GM23338 (cell line): ENCODE measurements at regions not wholly inside any gene's neighbourhood (a gene's known extent, or its start where the extent isn't known, plus 50 kb on each side); places are given as distances from the start of the nearest gene placed in this dataset.

Experiments used
- ATAC-seq: fragments of 200-7000 bp; cut with Tn5 transposase; 3 replicates; pipeline ENCODE4 v1.9.1; 2020
- DNase-seq: peaks from one replicate; pipeline ENCODE4 v3.0.0-alpha.2; 2015; ENCODE audit warnings: low spot score
- H2AFZ ChIP-seq: fragments of 200-600 bp; sonication (generic); 2 replicates; pipeline ENCODE4 v1.8.0; 2016; ENCODE audit warnings: antibody characterized with exemption, mild to moderate bottlenecking, moderate library complexity
- H3F3A ChIP-seq: fragments of 200-600 bp; sonication (generic); replicated peaks from 2 replicates; pipeline ENCODE4 v1.8.0; 2017; ENCODE audit warnings: antibody characterized with exemption, mixed run types, low read depth
- H3K27ac ChIP-seq: fragments of 200-600 bp; sonication (generic); 2 replicates; pipeline ENCODE4 v1.6.1; 2016; ENCODE audit warnings: low read depth
- H3K27me3 ChIP-seq: fragments of 200-600 bp; sonication (generic); 2 replicates; pipeline ENCODE4 v1.8.0; 2016; ENCODE audit warnings: mild to moderate bottlenecking, mixed run types, moderate library complexity; ENCODE audit not compliant: insufficient read depth
- H3K36me3 ChIP-seq: fragments of 200-600 bp; sonication (generic); 2 replicates; pipeline ENCODE4 v1.8.0; 2016; ENCODE audit warnings: mild to moderate bottlenecking; ENCODE audit not compliant: insufficient read depth
- H3K4me1 ChIP-seq: fragments of 200-600 bp; sonication (generic); 2 replicates; pipeline ENCODE4 v1.8.0; 2016; ENCODE audit warnings: mild to moderate bottlenecking, moderate library complexity; ENCODE audit not compliant: insufficient read depth
- H3K4me2 ChIP-seq: fragments of 200-600 bp; sonication (generic); 2 replicates; pipeline ENCODE4 v1.7.1; 2017; ENCODE audit warnings: mixed run types
- H3K4me3 ChIP-seq: fragments of 200-600 bp; sonication (generic); 2 replicates; pipeline ENCODE4 v1.6.1; 2016; ENCODE audit warnings: mixed run types
- H3K79me2 ChIP-seq: fragments of 200-600 bp; sonication (generic); replicated peaks from 2 replicates; pipeline ENCODE4 v1.8.0; 2017; ENCODE audit warnings: mild to moderate bottlenecking; ENCODE audit not compliant: insufficient read depth
- H3K9me2 ChIP-seq: fragments of 200-600 bp; sonication (generic); 2 replicates; pipeline ENCODE4 v1.8.0; 2017; ENCODE audit not compliant: insufficient read depth
- H4K20me1 ChIP-seq: fragments of 200-600 bp; sonication (generic); replicated peaks from 2 replicates; pipeline ENCODE4 v1.8.0; 2017; ENCODE audit warnings: mild to moderate bottlenecking; ENCODE audit not compliant: insufficient read depth
- H3K27ac Mint-ChIP-seq: 2 replicates; pipeline ENCODE4 v1.8.0; 2020; ENCODE audit warnings: inconsistent platforms, mild to moderate bottlenecking, moderate library complexity, mixed read lengths
- H3K27me3 Mint-ChIP-seq: 3 replicates; pipeline ENCODE4 v1.8.0; 2022; ENCODE audit warnings: low read depth, mild to moderate bottlenecking, moderate library complexity, mixed read lengths, inconsistent platforms; ENCODE audit not compliant: insufficient read depth, poor library complexity
- H3K36me3 Mint-ChIP-seq: 3 replicates; pipeline ENCODE4 v1.8.0; 2021; ENCODE audit warnings: low read depth, mild to moderate bottlenecking, inconsistent platforms, moderate library complexity, mixed read lengths
- H3K4me1 Mint-ChIP-seq: 3 replicates; pipeline ENCODE4 v1.8.0; 2020; ENCODE audit warnings: mild to moderate bottlenecking, inconsistent platforms, mixed read lengths
- H3K4me3 Mint-ChIP-seq: 3 replicates; pipeline ENCODE4 v1.8.0; 2021; ENCODE audit warnings: moderate library complexity, mild to moderate bottlenecking, inconsistent platforms, mixed read lengths
- H3K9me3 Mint-ChIP-seq: 3 replicates; pipeline ENCODE4 v1.8.0; 2020; ENCODE audit warnings: moderate library complexity, mild to moderate bottlenecking, inconsistent platforms, mixed read lengths
- JUNB ChIP-seq: IDR thresholded peaks from one replicate; pipeline ENCODE4 v1.6.1; 2016; ENCODE audit warnings: antibody characterized with exemption; ENCODE audit not compliant: unreplicated experiment
- NANOG ChIP-seq: IDR thresholded peaks from 2 replicates; pipeline ENCODE4 v1.6.1; 2016; ENCODE audit warnings: antibody characterized with exemption, borderline replicate concordance
- POLR2AphosphoS5 ChIP-seq: IDR thresholded peaks from 2 replicates; pipeline ENCODE4 v1.6.1; 2016; ENCODE audit warnings: antibody characterized with exemption, low read depth
- STAT1 ChIP-seq: IDR thresholded peaks from one replicate; pipeline ENCODE4 v1.6.1; 2016; ENCODE audit warnings: antibody characterized with exemption; ENCODE audit not compliant: unreplicated experiment
- ZNF331 ChIP-seq: fragments of 250-450 bp; sonication (Bioruptor Pico); IDR thresholded peaks from 2 replicates; pipeline ENCODE4 v1.5.0; 2020; ENCODE audit warnings: low read depth, mild to moderate bottlenecking, moderate library complexity
- TF ChIP-seq, protein P1 (sequence below): IDR thresholded peaks from one replicate; pipeline ENCODE4 v1.6.1; 2018; ENCODE audit warnings: antibody characterized with exemption; ENCODE audit not compliant: unreplicated experiment
- TF ChIP-seq, protein P2 (sequence below): fragments of 250-450 bp; sonication (Bioruptor Pico); IDR thresholded peaks from 2 replicates; pipeline ENCODE4 v1.5.0; 2020; ENCODE audit warnings: mild to moderate bottlenecking, moderate library complexity
- TF ChIP-seq, protein P3 (sequence below), 2 experiments: fragments of 200-600 bp in 1 of 2; sonication (generic) in 1 of 2; conservative IDR thresholded peaks; 2 replicates each; pipeline versions ENCODE4 v1.5.1 to v1.6.1; 2016 to 2017; ENCODE audit warnings: antibody characterized with exemption in 2 of 2, low read depth in 2 of 2, mild to moderate bottlenecking in 2 of 2, moderate library complexity in 1 of 2
- TF ChIP-seq, protein P4 (sequence below): IDR thresholded peaks from 2 replicates; pipeline ENCODE4 v1.6.1; 2016; ENCODE audit warnings: antibody characterized with exemption

DNA sequence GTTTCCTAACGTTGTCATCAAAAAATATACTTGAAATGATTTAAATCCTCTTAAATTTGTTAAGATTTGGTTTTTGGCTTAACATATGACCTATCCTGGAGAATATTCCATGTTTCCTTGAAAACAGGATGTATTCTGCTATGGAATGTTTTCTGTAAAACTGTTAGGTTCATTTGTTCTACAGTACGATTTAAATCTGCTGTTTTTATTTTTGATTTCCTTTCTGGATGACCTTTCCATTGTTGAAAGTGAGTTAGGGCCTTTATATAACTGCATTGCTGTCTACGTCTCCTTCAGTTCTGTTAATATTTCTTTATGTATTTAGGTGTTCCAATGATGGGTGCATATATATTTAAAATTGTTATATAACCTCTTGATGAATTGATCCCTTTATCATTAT is 465.3 kb upstream of the ALCAM start:
- H3K4me3 Mint-ChIP-seq, result no peak overlapping the region
- H3K27ac Mint-ChIP-seq, result no peak overlapping the region
- ATAC-seq (no peak), DNase-seq (no peak)
- H3K4me1 Mint-ChIP-seq, result no peaks in the 10 kb centered on the region
- peaks cover 7% of the 10 kb centered on the region; the same call in 2 of the 3 replicates for H3K36me3 Mint-ChIP-seq
- peaks cover 6% of the 10 kb centered on the region; the same call in 1 of the 2 replicates for H3K9me2 ChIP-seq
- H3K79me2 ChIP-seq, result no peaks in the 10 kb centered on the region
- no peaks in the 10 kb centered on the region for H4K20me1 ChIP-seq
- no peaks in the 10 kb centered on the region for H3F3A ChIP-seq
- H3K9me3 Mint-ChIP-seq, result peaks cover 10% of the 10 kb centered on the region; the same call in 2 of the 3 replicates
- H3K4me1 ChIP-seq, result no peaks in the 10 kb centered on the region
- no peak overlapping the region for H3K4me3 ChIP-seq
- H3K36me3 ChIP-seq, result no peaks in the 10 kb centered on the region
- H3K4me2 ChIP-seq, result no peak overlapping the region
- H3K27me3 ChIP-seq, result no peaks in the 10 kb centered on the region
- H3K27ac ChIP-seq, result no peak overlapping the region
- TF ChIP-seq, protein P1, sequence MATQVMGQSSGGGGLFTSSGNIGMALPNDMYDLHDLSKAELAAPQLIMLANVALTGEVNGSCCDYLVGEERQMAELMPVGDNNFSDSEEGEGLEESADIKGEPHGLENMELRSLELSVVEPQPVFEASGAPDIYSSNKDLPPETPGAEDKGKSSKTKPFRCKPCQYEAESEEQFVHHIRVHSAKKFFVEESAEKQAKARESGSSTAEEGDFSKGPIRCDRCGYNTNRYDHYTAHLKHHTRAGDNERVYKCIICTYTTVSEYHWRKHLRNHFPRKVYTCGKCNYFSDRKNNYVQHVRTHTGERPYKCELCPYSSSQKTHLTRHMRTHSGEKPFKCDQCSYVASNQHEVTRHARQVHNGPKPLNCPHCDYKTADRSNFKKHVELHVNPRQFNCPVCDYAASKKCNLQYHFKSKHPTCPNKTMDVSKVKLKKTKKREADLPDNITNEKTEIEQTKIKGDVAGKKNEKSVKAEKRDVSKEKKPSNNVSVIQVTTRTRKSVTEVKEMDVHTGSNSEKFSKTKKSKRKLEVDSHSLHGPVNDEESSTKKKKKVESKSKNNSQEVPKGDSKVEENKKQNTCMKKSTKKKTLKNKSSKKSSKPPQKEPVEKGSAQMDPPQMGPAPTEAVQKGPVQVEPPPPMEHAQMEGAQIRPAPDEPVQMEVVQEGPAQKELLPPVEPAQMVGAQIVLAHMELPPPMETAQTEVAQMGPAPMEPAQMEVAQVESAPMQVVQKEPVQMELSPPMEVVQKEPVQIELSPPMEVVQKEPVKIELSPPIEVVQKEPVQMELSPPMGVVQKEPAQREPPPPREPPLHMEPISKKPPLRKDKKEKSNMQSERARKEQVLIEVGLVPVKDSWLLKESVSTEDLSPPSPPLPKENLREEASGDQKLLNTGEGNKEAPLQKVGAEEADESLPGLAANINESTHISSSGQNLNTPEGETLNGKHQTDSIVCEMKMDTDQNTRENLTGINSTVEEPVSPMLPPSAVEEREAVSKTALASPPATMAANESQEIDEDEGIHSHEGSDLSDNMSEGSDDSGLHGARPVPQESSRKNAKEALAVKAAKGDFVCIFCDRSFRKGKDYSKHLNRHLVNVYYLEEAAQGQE, result no peak
- TF ChIP-seq STAT1 (no peak), ZNF331 (CRISPR knock-in tag) (no peak), JUNB (no peak), POLR2AphosphoS5 (no peak), NANOG (no peak)
- TF ChIP-seq, protein P2, sequence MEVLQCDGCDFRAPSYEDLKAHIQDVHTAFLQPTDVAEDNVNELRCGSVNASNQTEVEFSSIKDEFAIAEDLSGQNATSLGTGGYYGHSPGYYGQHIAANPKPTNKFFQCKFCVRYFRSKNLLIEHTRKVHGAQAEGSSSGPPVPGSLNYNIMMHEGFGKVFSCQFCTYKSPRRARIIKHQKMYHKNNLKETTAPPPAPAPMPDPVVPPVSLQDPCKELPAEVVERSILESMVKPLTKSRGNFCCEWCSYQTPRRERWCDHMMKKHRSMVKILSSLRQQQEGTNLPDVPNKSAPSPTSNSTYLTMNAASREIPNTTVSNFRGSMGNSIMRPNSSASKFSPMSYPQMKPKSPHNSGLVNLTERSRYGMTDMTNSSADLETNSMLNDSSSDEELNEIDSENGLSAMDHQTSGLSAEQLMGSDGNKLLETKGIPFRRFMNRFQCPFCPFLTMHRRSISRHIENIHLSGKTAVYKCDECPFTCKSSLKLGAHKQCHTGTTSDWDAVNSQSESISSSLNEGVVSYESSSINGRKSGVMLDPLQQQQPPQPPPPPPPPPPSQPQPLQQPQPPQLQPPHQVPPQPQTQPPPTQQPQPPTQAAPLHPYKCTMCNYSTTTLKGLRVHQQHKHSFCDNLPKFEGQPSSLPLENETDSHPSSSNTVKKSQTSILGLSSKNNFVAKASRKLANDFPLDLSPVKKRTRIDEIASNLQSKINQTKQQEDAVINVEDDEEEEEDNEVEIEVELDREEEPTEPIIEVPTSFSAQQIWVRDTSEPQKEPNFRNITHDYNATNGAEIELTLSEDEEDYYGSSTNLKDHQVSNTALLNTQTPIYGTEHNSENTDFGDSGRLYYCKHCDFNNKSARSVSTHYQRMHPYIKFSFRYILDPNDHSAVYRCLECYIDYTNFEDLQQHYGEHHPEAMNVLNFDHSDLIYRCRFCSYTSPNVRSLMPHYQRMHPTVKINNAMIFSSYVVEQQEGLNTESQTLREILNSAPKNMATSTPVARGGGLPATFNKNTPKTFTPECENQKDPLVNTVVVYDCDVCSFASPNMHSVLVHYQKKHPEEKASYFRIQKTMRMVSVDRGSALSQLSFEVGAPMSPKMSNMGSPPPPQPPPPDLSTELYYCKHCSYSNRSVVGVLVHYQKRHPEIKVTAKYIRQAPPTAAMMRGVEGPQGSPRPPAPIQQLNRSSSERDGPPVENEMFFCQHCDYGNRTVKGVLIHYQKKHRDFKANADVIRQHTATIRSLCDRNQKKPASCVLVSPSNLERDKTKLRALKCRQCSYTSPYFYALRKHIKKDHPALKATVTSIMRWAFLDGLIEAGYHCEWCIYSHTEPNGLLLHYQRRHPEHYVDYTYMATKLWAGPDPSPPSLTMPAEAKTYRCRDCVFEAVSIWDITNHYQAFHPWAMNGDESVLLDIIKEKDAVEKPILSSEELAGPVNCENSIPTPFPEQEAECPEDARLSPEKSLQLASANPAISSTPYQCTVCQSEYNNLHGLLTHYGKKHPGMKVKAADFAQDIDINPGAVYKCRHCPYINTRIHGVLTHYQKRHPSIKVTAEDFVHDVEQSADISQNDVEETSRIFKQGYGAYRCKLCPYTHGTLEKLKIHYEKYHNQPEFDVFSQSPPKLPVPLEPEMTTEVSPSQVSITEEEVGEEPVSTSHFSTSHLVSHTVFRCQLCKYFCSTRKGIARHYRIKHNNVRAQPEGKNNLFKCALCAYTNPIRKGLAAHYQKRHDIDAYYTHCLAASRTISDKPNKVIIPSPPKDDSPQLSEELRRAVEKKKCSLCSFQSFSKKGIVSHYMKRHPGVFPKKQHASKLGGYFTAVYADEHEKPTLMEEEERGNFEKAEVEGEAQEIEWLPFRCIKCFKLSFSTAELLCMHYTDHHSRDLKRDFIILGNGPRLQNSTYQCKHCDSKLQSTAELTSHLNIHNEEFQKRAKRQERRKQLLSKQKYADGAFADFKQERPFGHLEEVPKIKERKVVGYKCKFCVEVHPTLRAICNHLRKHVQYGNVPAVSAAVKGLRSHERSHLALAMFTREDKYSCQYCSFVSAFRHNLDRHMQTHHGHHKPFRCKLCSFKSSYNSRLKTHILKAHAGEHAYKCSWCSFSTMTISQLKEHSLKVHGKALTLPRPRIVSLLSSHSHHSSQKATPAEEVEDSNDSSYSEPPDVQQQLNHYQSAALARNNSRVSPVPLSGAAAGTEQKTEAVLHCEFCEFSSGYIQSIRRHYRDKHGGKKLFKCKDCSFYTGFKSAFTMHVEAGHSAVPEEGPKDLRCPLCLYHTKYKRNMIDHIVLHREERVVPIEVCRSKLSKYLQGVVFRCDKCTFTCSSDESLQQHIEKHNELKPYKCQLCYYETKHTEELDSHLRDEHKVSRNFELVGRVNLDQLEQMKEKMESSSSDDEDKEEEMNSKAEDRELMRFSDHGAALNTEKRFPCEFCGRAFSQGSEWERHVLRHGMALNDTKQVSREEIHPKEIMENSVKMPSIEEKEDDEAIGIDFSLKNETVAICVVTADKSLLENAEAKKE, result no peak
- TF ChIP-seq, protein P3, sequence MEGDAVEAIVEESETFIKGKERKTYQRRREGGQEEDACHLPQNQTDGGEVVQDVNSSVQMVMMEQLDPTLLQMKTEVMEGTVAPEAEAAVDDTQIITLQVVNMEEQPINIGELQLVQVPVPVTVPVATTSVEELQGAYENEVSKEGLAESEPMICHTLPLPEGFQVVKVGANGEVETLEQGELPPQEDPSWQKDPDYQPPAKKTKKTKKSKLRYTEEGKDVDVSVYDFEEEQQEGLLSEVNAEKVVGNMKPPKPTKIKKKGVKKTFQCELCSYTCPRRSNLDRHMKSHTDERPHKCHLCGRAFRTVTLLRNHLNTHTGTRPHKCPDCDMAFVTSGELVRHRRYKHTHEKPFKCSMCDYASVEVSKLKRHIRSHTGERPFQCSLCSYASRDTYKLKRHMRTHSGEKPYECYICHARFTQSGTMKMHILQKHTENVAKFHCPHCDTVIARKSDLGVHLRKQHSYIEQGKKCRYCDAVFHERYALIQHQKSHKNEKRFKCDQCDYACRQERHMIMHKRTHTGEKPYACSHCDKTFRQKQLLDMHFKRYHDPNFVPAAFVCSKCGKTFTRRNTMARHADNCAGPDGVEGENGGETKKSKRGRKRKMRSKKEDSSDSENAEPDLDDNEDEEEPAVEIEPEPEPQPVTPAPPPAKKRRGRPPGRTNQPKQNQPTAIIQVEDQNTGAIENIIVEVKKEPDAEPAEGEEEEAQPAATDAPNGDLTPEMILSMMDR (conservative IDR thresholded peaks at IDR 0.05; ENCODE audit: low read depth in 2 of 2), result no peak
- TF ChIP-seq, protein P4, sequence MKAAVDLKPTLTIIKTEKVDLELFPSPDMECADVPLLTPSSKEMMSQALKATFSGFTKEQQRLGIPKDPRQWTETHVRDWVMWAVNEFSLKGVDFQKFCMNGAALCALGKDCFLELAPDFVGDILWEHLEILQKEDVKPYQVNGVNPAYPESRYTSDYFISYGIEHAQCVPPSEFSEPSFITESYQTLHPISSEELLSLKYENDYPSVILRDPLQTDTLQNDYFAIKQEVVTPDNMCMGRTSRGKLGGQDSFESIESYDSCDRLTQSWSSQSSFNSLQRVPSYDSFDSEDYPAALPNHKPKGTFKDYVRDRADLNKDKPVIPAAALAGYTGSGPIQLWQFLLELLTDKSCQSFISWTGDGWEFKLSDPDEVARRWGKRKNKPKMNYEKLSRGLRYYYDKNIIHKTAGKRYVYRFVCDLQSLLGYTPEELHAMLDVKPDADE, result no peak
- no peaks in the 10 kb centered on the region for H3K27me3 Mint-ChIP-seq
- no peak overlapping the region for H2AFZ ChIP-seq
